Lung (tissue), 11 donors: ENCODE measurements at regions not wholly inside any gene's neighbourhood (a gene's known extent, or its start where the extent isn't known, plus 50 kb on each side); places are given as distances from the start of the nearest gene placed in this dataset.

Experiments
- ATAC-seq: fragments of 200-7000 bp; cut with Tn5 transposase; one replicate; pipeline ENCODE4 v1.9.1; 2020; ENCODE audit warnings: moderate number of reproducible peaks; ENCODE audit not compliant: insufficient read depth, low FRiP score
- DNase-seq, 3 donors: peaks; one replicate each; pipeline ENCODE4 v3.0.0-alpha.2; 2013 to 2017
- H3K27ac ChIP-seq, 2 donors: one replicate each; pipeline ENCODE4 v1.5.1; 2013; ENCODE audit warnings: mild to moderate bottlenecking in 2 of 2, moderate library complexity in 2 of 2, control low read depth in 1 of 2, inconsistent platforms in 1 of 2, low read depth in 1 of 2, low read length in 1 of 2
- H3K27me3 ChIP-seq, 3 donors: one replicate each; pipeline ENCODE4 v1.5.1; 2013; ENCODE audit warnings: low read length in 2 of 3; ENCODE audit not compliant: control insufficient read depth in 3 of 3, insufficient read depth in 3 of 3
- H3K36me3 ChIP-seq, 4 donors: one replicate each; pipeline ENCODE4 v1.5.1; 2013; ENCODE audit warnings: low read length in 4 of 4, mild to moderate bottlenecking in 1 of 4, moderate library complexity in 1 of 4; ENCODE audit not compliant: control insufficient read depth in 4 of 4, insufficient read depth in 4 of 4
- H3K4me1 ChIP-seq, 5 donors: one replicate each; pipeline ENCODE4 v1.5.1; 2013; ENCODE audit warnings: low read length in 5 of 5, mild to moderate bottlenecking in 2 of 5, moderate library complexity in 1 of 5; ENCODE audit not compliant: control insufficient read depth in 5 of 5, insufficient read depth in 5 of 5
- H3K4me3 ChIP-seq: one replicate; pipeline ENCODE4 v1.5.1; 2013; ENCODE audit warnings: mild to moderate bottlenecking, control low read depth, moderate library complexity
- H3K9ac ChIP-seq, 2 donors: one replicate each; pipeline ENCODE4 v1.5.1; 2013; ENCODE audit warnings: low read length in 2 of 2, control low read depth in 1 of 2; ENCODE audit not compliant: insufficient read depth in 1 of 2
- H3K9me3 ChIP-seq, 4 donors: one replicate each; pipeline ENCODE4 v1.5.1; 2013; ENCODE audit warnings: low read length in 3 of 4, mild to moderate bottlenecking in 1 of 4, moderate library complexity in 1 of 4; ENCODE audit not compliant: control insufficient read depth in 4 of 4, insufficient read depth in 3 of 4
- CTCF ChIP-seq: IDR thresholded peaks from 2 replicates; pipeline ENCODE4 v1.5.1; 2012; ENCODE audit warnings: mild to moderate bottlenecking; ENCODE audit errors: control extremely low read depth, extremely low read depth
- WGBS, 2 donors: extraction: QIAGEN DNeasy Blood & Tissue Kit; methylation state at CpG; one replicate each; pipeline ENCODE4 v1.1.7; 2013; 5-methylcytosine and 5-hydroxymethylcytosine counted together
- donor health status: control.
- donor health status: control.
- donor health status: Bipolar disorder and iron deficiency.
- donor health status: healthy.
- donor health status: DM: yes; HTN: yes; CAD: no.

GRCh38 chr13:103517768-103518102 is 451.5 kb upstream of the SLC10A2 start:
- 75 to 77% methylated on average over 2 of the region's 2 CpGs for WGBS, 2 donors
- H3K36me3 ChIP-seq: no peaks in the 10 kb centered on the region
- no peak overlapping the region for H3K4me3 ChIP-seq
- no peaks in the 10 kb centered on the region for H3K27me3 ChIP-seq
- no peak overlapping the region for H3K27ac ChIP-seq
- H3K9ac ChIP-seq: no peak overlapping the region
- no peak for DNase-seq
- no peak for ATAC-seq
- TF ChIP-seq CTCF: no peak
- no peaks in the 10 kb centered on the region for H3K9me3 ChIP-seq
- no peaks in the 10 kb centered on the region for H3K4me1 ChIP-seq

- ATAC-seq: no peak
- WGBS, 2 donors: 64 to 67% methylated on average over 3 of the region's 3 CpGs
- no peak overlapping the region for H3K27ac ChIP-seq
- no peaks in the 10 kb centered on the region for H3K27me3 ChIP-seq
- TF ChIP-seq CTCF: no peak
- H3K4me1 ChIP-seq: no peaks in the 10 kb centered on the region
- H3K36me3 ChIP-seq: no peaks in the 10 kb centered on the region
- H3K9ac ChIP-seq: no peak overlapping the region
- no peaks in the 10 kb centered on the region for H3K9me3 ChIP-seq
- H3K4me3 ChIP-seq: no peak overlapping the region
- no peak for DNase-seq
These were observed 451.0 kb upstream of the SLC10A2 start for GRCh38 chr13:103517066-103517767.

- no peak overlapping the region for H3K9ac ChIP-seq
- no peak for TF ChIP-seq CTCF
- H3K9me3 ChIP-seq: no peaks in the 10 kb centered on the region
- H3K4me3 ChIP-seq: no peak overlapping the region
- H3K27ac ChIP-seq: no peak overlapping the region
- no peaks in the 10 kb centered on the region for H3K4me1 ChIP-seq
- H3K36me3 ChIP-seq: no peaks in the 10 kb centered on the region
- no peak for ATAC-seq
- DNase-seq: no peak
- WGBS, 2 donors: 79 to 80% methylated on average over 6 of the region's 6 CpGs
- no peaks in the 10 kb centered on the region for H3K27me3 ChIP-seq
These were observed 450.0 kb upstream of the SLC10A2 start for GRCh38 chr13:103516015-103516795.
